ENCODE measurements at regions not wholly inside any gene's neighbourhood (a gene's known extent, or its start where the extent isn't known, plus 50 kb on each side); places are given as distances from the start of the nearest gene placed in this dataset.

DNA sequence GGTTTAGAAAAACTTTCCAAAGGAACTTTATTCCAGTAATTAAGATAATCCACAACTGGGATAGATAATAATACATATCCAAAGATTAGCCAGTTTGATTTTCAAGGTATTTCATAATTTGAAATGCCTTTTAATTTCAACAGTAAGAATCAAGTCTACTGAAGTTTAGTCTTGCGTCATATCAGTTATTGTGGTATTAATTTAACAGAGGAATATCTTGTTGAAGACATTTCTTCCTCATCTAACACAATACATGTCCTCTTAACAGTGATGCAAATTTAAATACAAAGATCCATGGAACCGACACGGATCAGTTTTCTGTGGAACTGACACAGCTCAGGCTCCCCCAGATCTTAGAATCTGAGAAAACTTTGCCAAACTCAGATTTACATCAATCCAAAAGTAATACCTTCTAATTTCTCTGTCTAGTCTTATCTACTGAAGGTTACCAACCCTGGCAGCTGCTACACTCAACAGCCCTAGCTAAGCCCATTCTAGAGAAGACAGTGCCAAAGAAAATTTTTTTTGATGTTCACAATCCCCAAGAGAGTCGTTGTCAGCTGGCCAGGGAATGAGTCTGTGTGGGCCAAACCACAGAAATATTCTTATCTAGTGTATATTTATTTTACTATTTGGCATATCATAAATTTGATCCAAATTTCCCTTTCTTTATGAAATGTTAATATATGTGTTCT, 365.2 kb upstream of the MEOX2 start:
- peak; percentile 33 for DNase-seq

DNA sequence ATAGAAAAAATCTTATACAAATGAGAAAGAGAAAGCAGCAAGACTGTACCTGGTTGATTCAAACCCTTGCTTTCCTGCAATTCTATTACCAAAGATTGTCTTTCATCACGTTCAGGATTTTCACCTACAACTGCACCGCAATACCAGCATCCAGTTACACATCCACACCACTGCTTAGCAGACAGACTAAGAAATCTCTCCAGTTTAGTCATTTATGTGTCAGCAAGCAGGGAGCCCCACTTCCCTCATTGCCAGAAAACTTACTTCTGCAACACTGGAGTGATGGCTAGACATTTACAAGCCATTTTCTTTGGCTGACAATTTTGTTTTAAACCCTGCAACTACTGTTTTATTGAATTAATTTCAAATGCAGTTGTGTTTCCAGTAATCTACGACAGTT, 359.6 kb upstream of the MEOX2 start:
- H3K9me3 ChIP-seq (replicated peaks; ENCODE audit: control insufficient read depth, low read depth, low read length): no peaks in the 10 kb centered on the region
- H3K27me3 ChIP-seq (ENCODE audit: control insufficient read depth, insufficient read depth, low read length): no peaks in the 10 kb centered on the region
- no peaks in the 10 kb centered on the region for H3K4me1 ChIP-seq (ENCODE audit: control insufficient read depth, insufficient read depth, low read length)
- WGBS (ENCODE audit: insufficient coverage): 35% methylated on average over 2 of the region's 3 CpGs
- no peak overlapping the region for H3K4me3 ChIP-seq (ENCODE audit: low read length)
- no peaks in the 10 kb centered on the region for H3K36me3 ChIP-seq (ENCODE audit: control insufficient read depth, insufficient read depth, low read length)
- H3K27ac ChIP-seq (ENCODE audit: low read length): no peak overlapping the region
- no peak for DNase-seq

More for the DNA sequence above, 365.2 kb upstream of the MEOX2 start:
- peaks cover 4% of the 10 kb centered on the region for H3K4me1 ChIP-seq (ENCODE audit: control insufficient read depth, insufficient read depth, low read length)
- H3K27me3 ChIP-seq (ENCODE audit: control insufficient read depth, insufficient read depth, low read length): no peaks in the 10 kb centered on the region
- no peaks in the 10 kb centered on the region for H3K36me3 ChIP-seq (ENCODE audit: control insufficient read depth, insufficient read depth, low read length)
- no peak overlapping the region for H3K4me3 ChIP-seq (ENCODE audit: low read length)
- no peaks in the 10 kb centered on the region for H3K9me3 ChIP-seq (replicated peaks; ENCODE audit: control insufficient read depth, low read depth, low read length)
- WGBS (ENCODE audit: insufficient coverage): 71% methylated on average over 2 of the region's 4 CpGs
- no peak overlapping the region for H3K27ac ChIP-seq (ENCODE audit: low read length)

GRCh38 chr7:16045296-16045695, 358.8 kb upstream of the MEOX2 start:
- DNase-seq: peak; percentile 35
- WGBS (ENCODE audit: insufficient coverage): 80% methylated on average over 2 of the region's 3 CpGs
- Histone ChIP-seq H3K27ac (ENCODE audit: low read length) (no peak overlapping the region), H3K4me1 (ENCODE audit: control insufficient read depth, insufficient read depth, low read length) (no peaks in the 10 kb centered on the region), H3K9me3 (replicated peaks; ENCODE audit: control insufficient read depth, low read depth, low read length) (no peaks in the 10 kb centered on the region), H3K27me3 (ENCODE audit: control insufficient read depth, insufficient read depth, low read length) (no peaks in the 10 kb centered on the region), H3K4me3 (ENCODE audit: low read length) (no peak overlapping the region), H3K36me3 (ENCODE audit: control insufficient read depth, insufficient read depth, low read length) (no peaks in the 10 kb centered on the region)

- H3K4me1 ChIP-seq (ENCODE audit: control insufficient read depth, insufficient read depth, low read length): no peaks in the 10 kb centered on the region
- no peaks in the 10 kb centered on the region for H3K27me3 ChIP-seq (ENCODE audit: control insufficient read depth, insufficient read depth, low read length)
- DNase-seq: peak; percentile 80
- H3K9me3 ChIP-seq (replicated peaks; ENCODE audit: control insufficient read depth, low read depth, low read length): no peaks in the 10 kb centered on the region
- H3K4me3 ChIP-seq (ENCODE audit: low read length): no peak overlapping the region
- no peak overlapping the region for H3K27ac ChIP-seq (ENCODE audit: low read length)
- no peaks in the 10 kb centered on the region for H3K36me3 ChIP-seq (ENCODE audit: control insufficient read depth, insufficient read depth, low read length)
Observed at GRCh38 chr7:16044645-16045044, 358.2 kb upstream of the MEOX2 start.

GRCh38 chr7:16040346-16040745, 353.9 kb upstream of the MEOX2 start:
- Histone ChIP-seq H3K4me1 (ENCODE audit: control insufficient read depth, insufficient read depth, low read length) (no peaks in the 10 kb centered on the region), H3K27ac (ENCODE audit: low read length) (no peak overlapping the region), H3K4me3 (ENCODE audit: low read length) (no peak overlapping the region), H3K27me3 (ENCODE audit: control insufficient read depth, insufficient read depth, low read length) (no peaks in the 10 kb centered on the region), H3K9me3 (replicated peaks; ENCODE audit: control insufficient read depth, low read depth, low read length) (no peaks in the 10 kb centered on the region), H3K36me3 (ENCODE audit: control insufficient read depth, insufficient read depth, low read length) (no peaks in the 10 kb centered on the region)
- 76% methylated on average over 5 of the region's 5 CpGs for WGBS (ENCODE audit: insufficient coverage)
- no peak for DNase-seq

DNA sequence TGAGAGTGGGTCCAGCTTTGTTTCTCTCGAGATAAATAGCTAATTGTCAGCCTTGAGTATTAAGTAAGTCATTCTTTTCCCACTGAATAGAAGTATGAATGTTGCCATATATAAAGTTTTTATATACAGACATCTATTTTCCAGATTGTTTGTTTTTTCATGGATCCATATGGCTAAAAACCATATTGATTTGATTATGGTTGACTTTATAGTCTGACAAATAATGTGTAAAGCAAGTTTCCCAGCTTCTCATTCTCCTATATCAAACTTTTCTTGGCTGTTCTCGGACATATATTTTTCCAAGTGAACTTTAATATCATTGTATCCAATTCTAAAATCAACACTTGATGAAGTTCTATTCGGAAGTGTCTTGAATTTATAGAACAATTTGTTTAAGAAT, 352.4 kb upstream of the MEOX2 start:
- no peaks in the 10 kb centered on the region for H3K9me3 ChIP-seq (replicated peaks; ENCODE audit: control insufficient read depth, low read depth, low read length)
- H3K27me3 ChIP-seq (ENCODE audit: control insufficient read depth, insufficient read depth, low read length): no peaks in the 10 kb centered on the region
- no peak overlapping the region for H3K27ac ChIP-seq (ENCODE audit: low read length)
- WGBS (ENCODE audit: insufficient coverage): no CpG with 5 or more reads among the region's 3 CpGs
- H3K4me1 ChIP-seq (ENCODE audit: control insufficient read depth, insufficient read depth, low read length): no peaks in the 10 kb centered on the region
- H3K36me3 ChIP-seq (ENCODE audit: control insufficient read depth, insufficient read depth, low read length): no peaks in the 10 kb centered on the region
- DNase-seq: no peak
- H3K4me3 ChIP-seq (ENCODE audit: low read length): no peak overlapping the region

DNA sequence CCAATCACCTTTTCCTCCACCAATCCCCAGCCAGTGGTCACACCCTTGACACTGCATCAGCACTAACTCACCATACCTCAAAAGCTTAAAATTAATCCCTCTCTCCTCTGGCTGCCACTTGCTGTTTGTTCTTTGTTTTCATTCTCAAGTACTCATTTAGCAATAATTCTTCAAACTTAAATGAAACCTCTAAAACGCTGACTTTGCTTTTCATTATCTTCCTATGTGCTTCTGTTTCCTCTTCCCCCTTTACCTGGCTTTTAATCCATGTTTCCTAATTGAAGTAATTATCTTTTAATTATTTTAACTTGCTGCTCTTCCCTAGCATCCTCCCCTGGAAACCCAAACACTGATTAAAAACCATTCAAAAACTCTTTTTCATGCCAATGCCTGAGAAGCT, 348.9 kb upstream of the MEOX2 start:
- no peaks in the 10 kb centered on the region for H3K36me3 ChIP-seq (ENCODE audit: control insufficient read depth, insufficient read depth, low read length)
- DNase-seq: no peak
- no peaks in the 10 kb centered on the region for H3K9me3 ChIP-seq (replicated peaks; ENCODE audit: control insufficient read depth, low read depth, low read length)
- WGBS (ENCODE audit: insufficient coverage): no CpG with 5 or more reads among the region's 1 CpG
- H3K4me3 ChIP-seq (ENCODE audit: low read length): no peak overlapping the region
- peaks cover 2% of the 10 kb centered on the region for H3K4me1 ChIP-seq (ENCODE audit: control insufficient read depth, insufficient read depth, low read length)
- H3K27ac ChIP-seq (ENCODE audit: low read length): no peak overlapping the region
- H3K27me3 ChIP-seq (ENCODE audit: control insufficient read depth, insufficient read depth, low read length): no peaks in the 10 kb centered on the region

DNA sequence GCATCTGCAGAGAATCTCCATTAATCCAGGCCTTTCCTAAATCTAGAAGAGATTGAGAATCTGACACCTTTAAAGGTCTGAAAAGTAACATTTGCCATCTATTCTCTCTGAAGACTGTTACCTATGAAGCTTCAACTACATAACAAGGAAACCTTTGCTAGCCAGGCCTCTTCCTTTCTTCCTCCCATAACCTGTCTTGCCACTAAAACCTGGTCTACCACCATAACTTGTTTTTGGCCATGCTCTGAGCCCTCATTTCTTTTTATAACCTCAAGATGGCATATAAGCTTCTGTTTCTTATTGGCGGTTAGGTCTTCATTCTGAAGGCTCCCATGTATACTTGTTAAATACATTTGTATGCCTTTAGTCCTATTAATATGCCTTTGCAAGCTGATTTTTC, 348.4 kb upstream of the MEOX2 start:
- no peak overlapping the region for H3K4me3 ChIP-seq (ENCODE audit: low read length)
- no peaks in the 10 kb centered on the region for H3K27me3 ChIP-seq (ENCODE audit: control insufficient read depth, insufficient read depth, low read length)
- no peak overlapping the region for H3K27ac ChIP-seq (ENCODE audit: low read length)
- no peaks in the 10 kb centered on the region for H3K36me3 ChIP-seq (ENCODE audit: control insufficient read depth, insufficient read depth, low read length)
- no CpG with 5 or more reads among the region's 1 CpG for WGBS (ENCODE audit: insufficient coverage)
- no peaks in the 10 kb centered on the region for H3K9me3 ChIP-seq (replicated peaks; ENCODE audit: control insufficient read depth, low read depth, low read length)
- peaks cover 2% of the 10 kb centered on the region for H3K4me1 ChIP-seq (ENCODE audit: control insufficient read depth, insufficient read depth, low read length)
- no peak for DNase-seq

DNA sequence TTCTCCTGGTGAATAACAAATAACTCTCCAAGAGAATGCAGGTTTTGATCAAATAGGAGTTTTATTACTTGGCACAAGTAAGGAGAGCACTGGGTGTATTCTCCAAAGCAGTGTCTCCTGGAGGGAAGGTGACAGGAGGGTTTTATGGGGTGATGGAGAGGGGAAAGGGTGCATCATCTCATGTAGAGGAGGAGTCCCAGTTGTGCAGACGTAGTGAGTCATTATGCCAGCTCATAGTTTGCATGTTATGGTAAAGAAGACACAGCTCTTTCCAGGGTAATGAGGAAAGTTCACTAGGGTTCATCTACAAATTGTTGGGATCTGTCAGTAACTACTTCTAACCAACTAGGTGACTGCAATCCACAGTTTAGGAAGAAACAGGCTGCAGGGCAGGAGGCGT, 347.9 kb upstream of the MEOX2 start:
- Histone ChIP-seq H3K36me3 (ENCODE audit: control insufficient read depth, insufficient read depth, low read length) (no peaks in the 10 kb centered on the region), H3K27me3 (ENCODE audit: control insufficient read depth, insufficient read depth, low read length) (no peaks in the 10 kb centered on the region), H3K4me3 (ENCODE audit: low read length) (no peak overlapping the region), H3K9me3 (replicated peaks; ENCODE audit: control insufficient read depth, low read depth, low read length) (no peaks in the 10 kb centered on the region), H3K4me1 (ENCODE audit: control insufficient read depth, insufficient read depth, low read length) (peaks cover 2% of the 10 kb centered on the region), H3K27ac (ENCODE audit: low read length) (no peak overlapping the region)
- no peak for DNase-seq
- 100% methylated on average over 2 of the region's 2 CpGs for WGBS (ENCODE audit: insufficient coverage)

DNA sequence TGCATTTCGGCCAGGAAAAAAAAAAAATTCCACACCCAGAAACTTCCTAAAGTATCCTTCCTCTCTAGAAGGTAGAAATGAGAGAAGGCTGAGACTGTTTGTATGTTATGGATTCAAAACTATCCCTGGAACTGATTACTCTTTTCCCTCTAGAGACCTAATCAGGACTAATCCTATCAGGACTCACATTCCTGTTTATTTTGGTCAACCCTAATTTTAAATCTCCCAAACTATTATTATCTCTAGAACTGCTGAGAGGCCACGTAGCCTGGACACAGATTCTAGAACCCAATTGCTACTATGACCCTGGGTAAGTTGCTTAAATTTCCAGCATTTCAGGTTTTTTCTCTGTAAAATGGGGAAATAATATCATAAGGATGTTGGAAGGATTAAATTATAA, 346.8 kb upstream of the MEOX2 start:
- H3K4me3 ChIP-seq (ENCODE audit: low read length): no peak overlapping the region
- peaks cover 4% of the 10 kb centered on the region for H3K4me1 ChIP-seq (ENCODE audit: control insufficient read depth, insufficient read depth, low read length)
- no peaks in the 10 kb centered on the region for H3K27me3 ChIP-seq (ENCODE audit: control insufficient read depth, insufficient read depth, low read length)
- no peaks in the 10 kb centered on the region for H3K36me3 ChIP-seq (ENCODE audit: control insufficient read depth, insufficient read depth, low read length)
- H3K9me3 ChIP-seq (replicated peaks; ENCODE audit: control insufficient read depth, low read depth, low read length): no peaks in the 10 kb centered on the region
- H3K27ac ChIP-seq (ENCODE audit: low read length): no peak overlapping the region
- DNase-seq: no peak
- WGBS (ENCODE audit: insufficient coverage): no CpG with 5 or more reads among the region's 2 CpGs

GRCh38 chr7:16028636-16029035, 342.2 kb upstream of the MEOX2 start:
- DNase-seq: peak; percentile 26
- no peak overlapping the region for H3K27ac ChIP-seq (ENCODE audit: low read length)
- 0% methylated on average over 1 of the region's 5 CpGs for WGBS (ENCODE audit: insufficient coverage)
- H3K27me3 ChIP-seq (ENCODE audit: control insufficient read depth, insufficient read depth, low read length): no peaks in the 10 kb centered on the region
- H3K4me3 ChIP-seq (ENCODE audit: low read length): no peak overlapping the region
- H3K36me3 ChIP-seq (ENCODE audit: control insufficient read depth, insufficient read depth, low read length): no peaks in the 10 kb centered on the region
- H3K4me1 ChIP-seq (ENCODE audit: control insufficient read depth, insufficient read depth, low read length): peaks cover 12% of the 10 kb centered on the region
- H3K9me3 ChIP-seq (replicated peaks; ENCODE audit: control insufficient read depth, low read depth, low read length): no peaks in the 10 kb centered on the region

Data from muscle of leg (tissue), 3 donors.